Common myeloid progenitor, CD34-positive (primary cell): ENCODE measurements at regions not wholly inside any gene's neighbourhood (a gene's known extent, or its start where the extent isn't known, plus 50 kb on each side); places are given as distances from the start of the nearest gene placed in this dataset.

Source experiments
- CTCF ChIA-PET: fragments of 350-600 bp; sonication (Branson Sonifier 250); formaldehyde crosslinking; loops from one replicate; lab custom pipeline; 2021; ENCODE audit warnings: antibody characterized with exemption; lab: Charles Lee
- POLR2A ChIA-PET: fragments of 350-600 bp; sonication (Branson Sonifier 250); formaldehyde crosslinking; loops from one replicate; lab custom pipeline; 2021; ENCODE audit warnings: antibody characterized with exemption; lab: Charles Lee
- DNase-seq, 3 donors: peaks; one replicate each; pipeline versions ENCODE4 v3.0.0 to v3.0.0-alpha.2; 2013
- H3K27ac ChIP-seq, 2 experiments: 1 replicate in 1 of 2; 2 replicates in 1 of 2; pipeline ENCODE4 v1.7.0; 2013; ENCODE audit warnings: inconsistent platforms in 2 of 2, low read length in 2 of 2, mild to moderate bottlenecking in 2 of 2, low read depth in 1 of 2, moderate library complexity in 1 of 2; ENCODE audit not compliant: severe bottlenecking in 2 of 2, insufficient read depth in 1 of 2, poor library complexity in 1 of 2
- H3K27me3 ChIP-seq, 5 experiments: replicated peaks in 2 of 5; 1 replicate in 3 of 5; 2 replicates in 2 of 5; pipeline versions ENCODE4 v1.6.1 to v1.7.0; 2013; ENCODE audit warnings: low read length in 4 of 5, mild to moderate bottlenecking in 2 of 5, moderate library complexity in 2 of 5, inconsistent platforms in 1 of 5; ENCODE audit not compliant: insufficient read depth in 5 of 5, control insufficient read depth in 4 of 5
- H3K36me3 ChIP-seq, 4 experiments: 1 replicate in 2 of 4; 2 replicates in 2 of 4; pipeline versions ENCODE4 v1.6.1 to v1.7.0; 2013; ENCODE audit warnings: low read length in 3 of 4, control low read depth in 1 of 4, mild to moderate bottlenecking in 1 of 4; ENCODE audit not compliant: control insufficient read depth in 4 of 4, insufficient read depth in 4 of 4
- H3K4me1 ChIP-seq, 4 experiments: 1 replicate in 3 of 4; 2 replicates in 1 of 4; pipeline versions ENCODE4 v1.6.1 to v1.7.1; 2013; ENCODE audit warnings: low read length in 3 of 4, mild to moderate bottlenecking in 3 of 4, control low read depth in 1 of 4, inconsistent platforms in 1 of 4, moderate library complexity in 1 of 4; ENCODE audit not compliant: control insufficient read depth in 4 of 4, insufficient read depth in 4 of 4; ENCODE audit errors: control extremely low read depth in 1 of 4
- H3K4me3 ChIP-seq, 7 experiments: 1 replicate in 4 of 7; 2 replicates in 3 of 7; pipeline versions ENCODE4 v1.5.1 to v1.7.0; 2013; ENCODE audit warnings: mild to moderate bottlenecking in 7 of 7, low read length in 6 of 7, moderate library complexity in 6 of 7, inconsistent platforms in 2 of 7, low read depth in 2 of 7, control low read depth in 1 of 7; ENCODE audit not compliant: insufficient read depth in 4 of 7, control insufficient read depth in 1 of 7; ENCODE audit errors: extremely low read depth in 1 of 7
- H3K9me3 ChIP-seq, 5 experiments: 1 replicate in 4 of 5; 2 replicates in 1 of 5; pipeline versions ENCODE4 v1.6.1 to v1.7.1; 2013; ENCODE audit warnings: low read length in 4 of 5, mild to moderate bottlenecking in 2 of 5, inconsistent platforms in 1 of 5, low read depth in 1 of 5, moderate library complexity in 1 of 5; ENCODE audit not compliant: control insufficient read depth in 4 of 5, insufficient read depth in 2 of 5; ENCODE audit errors: control extremely low read depth in 1 of 5
- WGBS: methylation state at CpG from one replicate; pipeline ENCODE4 v1.1.5; 2013; ENCODE audit not compliant: insufficient coverage; 5-methylcytosine and 5-hydroxymethylcytosine counted together

DNA sequence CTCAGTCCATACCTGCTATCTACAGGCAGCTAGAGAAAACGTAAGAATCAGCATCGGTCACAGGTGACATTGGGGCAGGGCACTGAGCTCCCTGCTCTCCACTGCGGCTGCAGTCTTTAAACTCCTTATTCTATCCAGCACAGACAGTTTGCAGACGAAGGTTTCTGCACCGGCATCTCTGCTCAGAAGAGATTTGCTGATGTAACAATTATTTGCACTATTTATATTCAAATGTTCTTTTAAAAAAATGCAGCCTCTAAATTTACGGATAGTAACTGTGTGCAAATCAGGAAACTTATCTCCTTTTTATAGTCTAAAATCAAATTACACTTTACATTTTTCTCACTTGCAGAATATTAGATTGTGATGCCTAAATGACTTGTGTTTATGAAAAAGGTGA is 671.0 kb downstream of the VRK1 start:
- WGBS: 100% methylated on average over 3 of the region's 6 CpGs
- DNase-seq: no peak
- H3K27me3 ChIP-seq: no peaks in the 10 kb centered on the region
- no peak overlapping the region for H3K4me3 ChIP-seq
- H3K9me3 ChIP-seq: no peaks in the 10 kb centered on the region
- no peaks in the 10 kb centered on the region for H3K36me3 ChIP-seq
- ChIA-PET POLR2A (no interaction called here), CTCF (no interaction called here)
- H3K4me1 ChIP-seq: no peaks in the 10 kb centered on the region
- no peak overlapping the region for H3K27ac ChIP-seq

DNA sequence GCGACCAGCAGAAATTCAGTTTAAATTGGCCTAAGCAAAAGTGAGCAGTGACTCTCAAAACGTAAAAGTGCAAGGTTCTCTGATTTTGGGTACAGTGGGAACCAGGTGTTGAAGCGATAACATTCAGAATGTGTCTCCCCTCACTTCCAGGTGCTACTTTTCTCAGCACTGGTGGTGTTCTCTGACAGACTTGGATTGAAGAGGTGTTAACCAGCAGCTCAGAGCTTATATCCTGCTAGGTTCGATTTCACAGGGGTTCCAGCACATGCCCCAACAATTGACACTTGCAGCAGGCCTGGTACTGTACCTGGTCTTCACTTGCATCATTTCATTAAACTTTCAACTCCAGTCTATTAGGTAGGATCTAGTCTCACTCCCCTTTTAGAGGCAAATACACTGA is 680.2 kb downstream of the VRK1 start:
- Histone ChIP-seq H3K9me3 (no peaks in the 10 kb centered on the region), H3K36me3 (no peaks in the 10 kb centered on the region), H3K27ac (no peak overlapping the region), H3K4me3 (no peak overlapping the region), H3K4me1 (no peaks in the 10 kb centered on the region), H3K27me3 (no peaks in the 10 kb centered on the region)
- CTCF ChIA-PET: no interaction called here
- POLR2A ChIA-PET: no interaction called here
- no peak for DNase-seq
- WGBS: 76% methylated on average over 3 of the region's 4 CpGs

DNA sequence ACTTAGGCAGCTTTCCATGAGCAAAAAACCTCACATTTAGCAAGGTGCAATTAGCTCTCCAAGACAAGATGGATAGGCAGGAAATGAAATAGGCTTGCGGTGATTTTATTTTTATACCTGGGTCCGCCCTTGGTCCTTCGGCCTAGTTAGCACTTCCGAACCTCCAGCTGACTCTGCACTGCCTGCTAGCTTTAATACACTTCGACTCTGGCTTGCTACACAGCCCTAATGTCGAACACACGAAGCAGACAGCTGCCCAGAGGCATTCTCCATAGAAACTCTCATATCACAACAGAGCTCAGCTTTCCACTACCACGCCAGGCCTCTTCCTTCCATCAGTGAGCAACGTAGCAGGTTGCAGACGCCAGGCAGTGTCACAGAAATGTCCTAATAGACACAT is 688.0 kb downstream of the VRK1 start:
- ChIA-PET CTCF (no interaction called here), POLR2A (no interaction called here)
- Histone ChIP-seq H3K4me1 (no peaks in the 10 kb centered on the region), H3K27me3 (peaks cover 0 to 2% (median 0%) of the 10 kb centered on the region in 5 experiments), H3K27ac (no peak overlapping the region), H3K4me3 (no peak overlapping the region), H3K36me3 (no peaks in the 10 kb centered on the region), H3K9me3 (no peaks in the 10 kb centered on the region)
- no peak for DNase-seq
- 99% methylated on average over 9 of the region's 10 CpGs for WGBS

DNA sequence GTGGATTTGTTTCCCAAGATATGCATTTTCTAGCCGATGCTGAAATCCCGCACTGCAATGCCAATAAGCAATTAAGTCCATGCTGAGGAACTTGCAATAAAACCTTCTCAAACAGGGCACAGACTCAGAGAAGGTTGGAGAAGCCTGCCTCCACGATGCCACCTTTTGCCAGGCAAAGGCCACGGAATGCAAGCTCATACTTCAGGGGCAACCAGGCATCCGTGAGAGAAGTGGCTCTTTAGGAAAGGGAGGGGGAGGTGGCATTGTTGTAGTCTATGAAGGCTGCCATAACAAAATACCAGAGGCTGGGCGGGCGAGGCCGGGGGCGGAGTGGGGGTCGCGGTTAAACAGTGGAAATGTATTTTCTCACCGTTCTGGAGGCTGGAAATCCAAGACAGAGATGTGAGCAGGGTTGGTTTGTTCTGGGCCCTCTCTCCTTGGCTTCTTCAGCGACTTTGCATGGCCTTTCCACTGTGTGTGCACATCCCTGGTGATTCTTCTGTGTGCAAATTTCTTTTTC is 689.5 kb downstream of the VRK1 start:
- Histone ChIP-seq H3K9me3 (no peaks in the 10 kb centered on the region), H3K4me3 (no peak overlapping the region), H3K27ac (no peak overlapping the region), H3K27me3 (peaks cover 0 to 2% (median 0%) of the 10 kb centered on the region in 5 experiments), H3K4me1 (no peaks in the 10 kb centered on the region), H3K36me3 (no peaks in the 10 kb centered on the region)
- no peak for DNase-seq
- POLR2A ChIA-PET: no interaction called here
- CTCF ChIA-PET: no interaction called here
- WGBS: 99% methylated on average over 12 of the region's 13 CpGs

DNA sequence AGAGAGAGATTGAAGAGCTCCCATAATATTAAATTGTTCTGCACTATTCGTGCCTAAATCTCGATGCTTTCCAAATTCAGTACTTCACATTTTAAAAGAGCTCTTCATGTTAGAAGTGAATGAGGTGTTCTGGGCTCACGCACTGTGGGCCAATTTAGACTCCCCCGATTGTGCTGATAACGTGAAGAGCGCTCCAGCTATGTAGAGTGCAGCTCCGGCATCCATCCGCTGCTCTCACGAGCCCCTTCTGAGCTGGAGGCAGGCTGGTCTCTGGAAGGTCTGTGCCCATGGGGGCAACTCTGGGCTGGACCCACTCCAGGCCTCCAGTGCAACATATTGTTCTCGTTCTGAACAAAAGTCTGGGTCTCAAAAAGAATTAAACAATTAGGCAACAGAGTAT is 692.6 kb downstream of the VRK1 start:
- H3K27ac ChIP-seq: no peak overlapping the region
- DNase-seq: no peak
- WGBS: 81% methylated on average over 8 of the region's 10 CpGs
- POLR2A ChIA-PET: no interaction called here
- CTCF ChIA-PET: no interaction called here
- H3K36me3 ChIP-seq: no peaks in the 10 kb centered on the region
- no peaks in the 10 kb centered on the region for H3K4me1 ChIP-seq
- H3K9me3 ChIP-seq: peaks cover 0 to 8% (median 0%) of the 10 kb centered on the region in 5 experiments
- H3K4me3 ChIP-seq: no peak overlapping the region
- H3K27me3 ChIP-seq: peaks cover 0 to 2% (median 0%) of the 10 kb centered on the region in 5 experiments

DNA sequence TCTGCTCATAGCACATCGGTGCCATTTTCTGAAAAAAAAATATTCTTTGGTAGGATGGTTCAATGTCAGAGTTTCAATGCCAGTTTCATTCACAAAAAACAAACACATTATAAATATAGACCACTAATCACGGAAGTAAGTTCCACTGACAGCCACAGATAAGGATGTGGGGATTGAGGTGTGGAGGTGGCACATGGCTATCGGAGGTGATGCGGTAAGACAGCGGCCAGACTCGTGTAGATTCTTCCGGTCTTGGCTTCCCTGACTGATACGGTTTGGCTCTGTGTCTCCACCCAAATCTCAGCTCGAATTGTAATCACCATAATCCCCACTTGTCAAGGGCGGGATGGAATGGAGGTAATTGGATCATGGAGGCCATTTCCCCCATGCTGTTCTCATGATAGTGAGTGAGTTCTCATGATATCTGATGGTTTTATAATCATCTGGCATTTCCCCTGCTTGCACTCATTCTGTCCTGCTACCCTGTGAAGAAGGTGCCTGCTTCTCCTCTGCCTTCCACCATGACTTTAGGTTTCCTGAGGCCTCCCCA is 693.4 kb downstream of the VRK1 start:
- DNase-seq: no peak
- no peak overlapping the region for H3K4me3 ChIP-seq
- CTCF ChIA-PET: no interaction called here
- no peaks in the 10 kb centered on the region for H3K36me3 ChIP-seq
- H3K27ac ChIP-seq: no peak overlapping the region
- H3K27me3 ChIP-seq: peaks cover 0 to 2% (median 0%) of the 10 kb centered on the region in 5 experiments
- peaks cover 0 to 8% (median 0%) of the 10 kb centered on the region in 5 experiments for H3K9me3 ChIP-seq
- H3K4me1 ChIP-seq: no peaks in the 10 kb centered on the region
- POLR2A ChIA-PET: no interaction called here
- 95% methylated on average over 6 of the region's 10 CpGs for WGBS

DNA sequence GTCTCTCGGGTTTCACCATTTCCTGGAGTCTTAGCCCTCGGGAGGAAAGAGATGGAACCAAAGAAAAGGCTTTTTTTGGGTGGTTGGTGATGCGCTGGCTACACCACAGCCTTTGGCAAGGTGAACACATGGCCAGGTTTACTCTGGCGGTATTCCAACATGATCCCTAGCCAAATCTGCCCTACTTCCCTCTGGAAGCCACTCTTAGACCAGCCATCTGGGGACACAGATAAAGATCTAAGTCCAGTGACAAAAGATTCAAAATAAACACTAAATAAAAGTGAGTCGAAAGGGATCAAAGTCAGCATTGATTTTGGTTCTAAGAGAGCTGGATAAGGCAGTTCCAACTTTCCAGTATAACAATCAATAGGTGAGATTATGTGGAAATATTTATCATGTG is 694.5 kb downstream of the VRK1 start:
- Histone ChIP-seq H3K36me3 (no peaks in the 10 kb centered on the region), H3K27ac (no peak overlapping the region), H3K4me3 (no peak overlapping the region), H3K27me3 (peaks cover 0 to 2% (median 0%) of the 10 kb centered on the region in 5 experiments), H3K4me1 (no peaks in the 10 kb centered on the region), H3K9me3 (peaks cover 0 to 8% (median 0%) of the 10 kb centered on the region in 5 experiments)
- ChIA-PET CTCF (no interaction called here), POLR2A (no interaction called here)
- 100% methylated on average over 3 of the region's 5 CpGs for WGBS
- no peak for DNase-seq
